WTC11 (cell line): ENCODE measurements at regions not wholly inside any gene's neighbourhood (a gene's known extent, or its start where the extent isn't known, plus 50 kb on each side); places are given as distances from the start of the nearest gene placed in this dataset.

Experiments used
- ATAC-seq: fragments of 200-7000 bp; cut with Tn5 transposase; 2 replicates; pipeline ENCODE4 v1.10.0; 2021; ENCODE audit warnings: mild to moderate bottlenecking, moderate library complexity
- CTCF ChIA-PET: fragments of 300-600 bp; sonication (Branson Sonifier 250); formaldehyde crosslinking; loops from one replicate; lab custom pipeline; 2021; ENCODE audit warnings: antibody characterized with exemption; lab: Charles Lee
- POLR2A ChIA-PET: fragments of 350-600 bp; sonication (Branson Sonifier 250); formaldehyde crosslinking; loops from one replicate; lab custom pipeline; 2021; ENCODE audit warnings: antibody characterized with exemption; lab: Charles Lee
- DNase-seq: peaks from one replicate; pipeline ENCODE4 v3.0.0; 2021; ENCODE audit warnings: low spot score
- H3K27ac Mint-ChIP-seq: 2 replicates; pipeline ENCODE4 v1.8.0; 2021; ENCODE audit warnings: mixed read lengths
- H3K27me3 Mint-ChIP-seq: 2 replicates; pipeline ENCODE4 v1.8.0; 2021; ENCODE audit warnings: low read depth, mild to moderate bottlenecking, moderate library complexity, mixed read lengths
- H3K36me3 Mint-ChIP-seq: 2 replicates; pipeline ENCODE4 v1.8.0; 2021; ENCODE audit warnings: mixed read lengths
- H3K4me1 Mint-ChIP-seq: 2 replicates; pipeline ENCODE4 v1.8.0; 2022; ENCODE audit warnings: mixed read lengths
- H3K4me3 Mint-ChIP-seq: 2 replicates; pipeline ENCODE4 v1.8.0; 2021; ENCODE audit warnings: mild to moderate bottlenecking, moderate library complexity, mixed read lengths
- H3K9me3 Mint-ChIP-seq: 2 replicates; pipeline ENCODE4 v1.8.0; 2021; ENCODE audit warnings: mixed read lengths
- ESRRA ChIP-seq: sonication (generic); formaldehyde crosslinking; IDR thresholded peaks from 2 replicates; pipeline ENCODE4 v1.8.1; 2022; ENCODE audit warnings: mild to moderate bottlenecking, missing genetic modification reagents, borderline replicate concordance
- HMGA2 ChIP-seq: fragments of 250-450 bp; sonication (Bioruptor Pico); IDR thresholded peaks from 2 replicates; pipeline ENCODE4 v1.4.0; 2021; ENCODE audit warnings: mild to moderate bottlenecking, moderate library complexity
- MXD4 ChIP-seq: fragments of 250-450 bp; sonication (Bioruptor Pico); IDR thresholded peaks from 2 replicates; pipeline ENCODE4 v1.8.0; 2021; ENCODE audit warnings: mild to moderate bottlenecking, moderate library complexity, borderline replicate concordance
- NFYB ChIP-seq: sonication (generic); formaldehyde crosslinking; conservative IDR thresholded peaks from 2 replicates; pipeline ENCODE4 v1.8.0; 2022; ENCODE audit warnings: low read depth, missing genetic modification reagents
- NR3C1 ChIP-seq: sonication (generic); formaldehyde crosslinking; conservative IDR thresholded peaks from 2 replicates; pipeline ENCODE4 v1.8.1; 2023; ENCODE audit warnings: low read depth, mild to moderate bottlenecking, missing genetic modification reagents
- SMAD4 ChIP-seq: sonication (generic); formaldehyde crosslinking; IDR thresholded peaks from 2 replicates; pipeline ENCODE4 v1.8.0; 2022; ENCODE audit warnings: mild to moderate bottlenecking, missing genetic modification reagents
- SOX15 ChIP-seq: fragments of 250-450 bp; sonication (Bioruptor Pico); IDR thresholded peaks from 2 replicates; pipeline ENCODE4 v1.9.0; 2021; ENCODE audit warnings: mild to moderate bottlenecking
- ZNF121 ChIP-seq: sonication (generic); formaldehyde crosslinking; IDR thresholded peaks from 2 replicates; pipeline ENCODE4 v1.8.0; 2023; ENCODE audit warnings: missing genetic modification reagents
- ZNF219 ChIP-seq: sonication (generic); formaldehyde crosslinking; IDR thresholded peaks from 2 replicates; pipeline ENCODE4 v1.8.0; 2023; ENCODE audit warnings: missing genetic modification reagents, mild to moderate bottlenecking, borderline replicate concordance
- ZNF263 ChIP-seq: sonication (generic); formaldehyde crosslinking; IDR thresholded peaks from 2 replicates; pipeline ENCODE4 v1.8.1; 2022; ENCODE audit warnings: low read depth, mild to moderate bottlenecking, moderate library complexity, missing genetic modification reagents
- TF ChIP-seq, protein P1 (sequence below): sonication (generic); formaldehyde crosslinking; IDR thresholded peaks from 2 replicates; pipeline ENCODE4 v1.8.1; 2023; ENCODE audit warnings: mild to moderate bottlenecking, missing genetic modification reagents
- TF ChIP-seq, protein P2 (sequence below): sonication (generic); formaldehyde crosslinking; IDR thresholded peaks from 2 replicates; pipeline ENCODE4 v1.8.0; 2023; ENCODE audit warnings: mild to moderate bottlenecking, missing genetic modification reagents
- TF ChIP-seq, protein P3 (sequence below): sonication (generic); formaldehyde crosslinking; IDR thresholded peaks from 2 replicates; pipeline ENCODE4 v1.8.1; 2022; ENCODE audit warnings: low read depth, missing genetic modification reagents, borderline replicate concordance
- TF ChIP-seq, protein P4 (sequence below): sonication (generic); formaldehyde crosslinking; conservative IDR thresholded peaks from 2 replicates; pipeline ENCODE4 v1.8.1; 2023; ENCODE audit warnings: mild to moderate bottlenecking, low read depth, missing genetic modification reagents, moderate library complexity
- TF ChIP-seq, protein P5 (sequence below): sonication (generic); formaldehyde crosslinking; IDR thresholded peaks from 2 replicates; pipeline ENCODE4 v1.8.1; 2022; ENCODE audit warnings: low read depth, mild to moderate bottlenecking, moderate library complexity, missing genetic modification reagents, borderline replicate concordance
- TF ChIP-seq, protein P6 (sequence below): fragments of 200-600 bp; IDR thresholded peaks from 2 replicates; pipeline ENCODE4 v1.8.0; 2022; ENCODE audit warnings: antibody characterized with exemption
- TF ChIP-seq, protein P7 (sequence below): fragments of 250-450 bp; sonication (Bioruptor Pico); IDR thresholded peaks from 2 replicates; pipeline ENCODE4 v1.9.0; 2021; ENCODE audit warnings: mild to moderate bottlenecking
- TF ChIP-seq, protein P8 (sequence below): sonication (generic); formaldehyde crosslinking; IDR thresholded peaks from 2 replicates; pipeline ENCODE4 v1.8.0; 2022; ENCODE audit warnings: mild to moderate bottlenecking, missing genetic modification reagents

DNA sequence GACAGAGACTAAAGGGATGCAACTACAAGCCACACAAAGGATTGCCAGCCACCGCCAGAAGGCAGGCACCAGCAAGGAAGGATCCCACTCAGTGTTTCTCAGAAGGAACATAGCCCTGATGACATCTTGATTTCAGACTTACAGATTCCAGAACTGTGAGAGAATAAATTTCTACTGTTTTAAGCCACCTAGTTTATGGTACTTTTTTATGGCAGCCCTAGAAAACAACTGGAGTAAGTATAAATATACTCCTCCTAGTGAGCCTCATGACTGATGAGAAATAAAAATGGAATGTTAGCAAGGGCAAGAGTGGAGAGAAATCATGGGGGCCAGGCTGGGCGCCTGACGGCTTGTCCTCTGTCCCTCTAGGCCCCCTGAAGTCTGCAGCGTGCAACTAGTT, 307.3 kb downstream of the PIK3R1 start (continued):
- TF ChIP-seq, protein P1, sequence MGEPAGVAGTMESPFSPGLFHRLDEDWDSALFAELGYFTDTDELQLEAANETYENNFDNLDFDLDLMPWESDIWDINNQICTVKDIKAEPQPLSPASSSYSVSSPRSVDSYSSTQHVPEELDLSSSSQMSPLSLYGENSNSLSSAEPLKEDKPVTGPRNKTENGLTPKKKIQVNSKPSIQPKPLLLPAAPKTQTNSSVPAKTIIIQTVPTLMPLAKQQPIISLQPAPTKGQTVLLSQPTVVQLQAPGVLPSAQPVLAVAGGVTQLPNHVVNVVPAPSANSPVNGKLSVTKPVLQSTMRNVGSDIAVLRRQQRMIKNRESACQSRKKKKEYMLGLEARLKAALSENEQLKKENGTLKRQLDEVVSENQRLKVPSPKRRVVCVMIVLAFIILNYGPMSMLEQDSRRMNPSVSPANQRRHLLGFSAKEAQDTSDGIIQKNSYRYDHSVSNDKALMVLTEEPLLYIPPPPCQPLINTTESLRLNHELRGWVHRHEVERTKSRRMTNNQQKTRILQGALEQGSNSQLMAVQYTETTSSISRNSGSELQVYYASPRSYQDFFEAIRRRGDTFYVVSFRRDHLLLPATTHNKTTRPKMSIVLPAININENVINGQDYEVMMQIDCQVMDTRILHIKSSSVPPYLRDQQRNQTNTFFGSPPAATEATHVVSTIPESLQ (CRISPR knock-in tag): no peak
- no peak for TF ChIP-seq NR3C1 (CRISPR knock-in tag)
- TF ChIP-seq, protein P2, sequence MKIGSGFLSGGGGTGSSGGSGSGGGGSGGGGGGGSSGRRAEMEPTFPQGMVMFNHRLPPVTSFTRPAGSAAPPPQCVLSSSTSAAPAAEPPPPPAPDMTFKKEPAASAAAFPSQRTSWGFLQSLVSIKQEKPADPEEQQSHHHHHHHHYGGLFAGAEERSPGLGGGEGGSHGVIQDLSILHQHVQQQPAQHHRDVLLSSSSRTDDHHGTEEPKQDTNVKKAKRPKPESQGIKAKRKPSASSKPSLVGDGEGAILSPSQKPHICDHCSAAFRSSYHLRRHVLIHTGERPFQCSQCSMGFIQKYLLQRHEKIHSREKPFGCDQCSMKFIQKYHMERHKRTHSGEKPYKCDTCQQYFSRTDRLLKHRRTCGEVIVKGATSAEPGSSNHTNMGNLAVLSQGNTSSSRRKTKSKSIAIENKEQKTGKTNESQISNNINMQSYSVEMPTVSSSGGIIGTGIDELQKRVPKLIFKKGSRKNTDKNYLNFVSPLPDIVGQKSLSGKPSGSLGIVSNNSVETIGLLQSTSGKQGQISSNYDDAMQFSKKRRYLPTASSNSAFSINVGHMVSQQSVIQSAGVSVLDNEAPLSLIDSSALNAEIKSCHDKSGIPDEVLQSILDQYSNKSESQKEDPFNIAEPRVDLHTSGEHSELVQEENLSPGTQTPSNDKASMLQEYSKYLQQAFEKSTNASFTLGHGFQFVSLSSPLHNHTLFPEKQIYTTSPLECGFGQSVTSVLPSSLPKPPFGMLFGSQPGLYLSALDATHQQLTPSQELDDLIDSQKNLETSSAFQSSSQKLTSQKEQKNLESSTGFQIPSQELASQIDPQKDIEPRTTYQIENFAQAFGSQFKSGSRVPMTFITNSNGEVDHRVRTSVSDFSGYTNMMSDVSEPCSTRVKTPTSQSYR (CRISPR knock-in tag): no peak
- TF ChIP-seq ESRRA: no peak
- no peak for TF ChIP-seq ZNF219 (CRISPR knock-in tag)

DNA sequence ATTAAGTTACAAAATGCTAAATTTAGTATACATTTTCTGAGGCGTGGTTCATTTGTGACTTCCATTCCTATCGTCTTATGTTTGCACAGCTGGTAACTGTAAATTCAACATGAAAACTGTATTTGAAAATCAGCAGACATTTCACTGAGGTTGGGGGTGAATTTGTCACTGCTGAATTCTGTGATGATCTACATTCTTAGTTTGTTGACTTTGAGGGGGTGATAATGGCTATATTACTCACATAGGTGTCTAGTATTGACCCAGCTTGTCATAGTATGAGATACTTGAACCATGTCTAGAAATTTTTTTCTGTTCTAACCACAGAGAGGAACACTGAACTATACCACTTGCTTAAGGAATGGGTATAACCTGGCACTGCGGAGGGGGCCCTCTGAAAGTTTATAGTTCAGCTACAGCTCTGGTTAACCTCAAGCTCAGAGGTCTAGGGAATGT, 313.3 kb downstream of the PIK3R1 start:
- Mint-ChIP-seq H3K4me3 (no peak overlapping the region), H3K27me3 (no peaks in the 10 kb centered on the region), H3K27ac (no peak overlapping the region), H3K4me1 (peaks cover 16% of the 10 kb centered on the region), H3K9me3 (peaks cover 40% of the 10 kb centered on the region), H3K36me3 (peaks cover 17% of the 10 kb centered on the region)
- ChIA-PET CTCF (no interaction called here), POLR2A (no interaction called here)
- TF ChIP-seq, protein P3, sequence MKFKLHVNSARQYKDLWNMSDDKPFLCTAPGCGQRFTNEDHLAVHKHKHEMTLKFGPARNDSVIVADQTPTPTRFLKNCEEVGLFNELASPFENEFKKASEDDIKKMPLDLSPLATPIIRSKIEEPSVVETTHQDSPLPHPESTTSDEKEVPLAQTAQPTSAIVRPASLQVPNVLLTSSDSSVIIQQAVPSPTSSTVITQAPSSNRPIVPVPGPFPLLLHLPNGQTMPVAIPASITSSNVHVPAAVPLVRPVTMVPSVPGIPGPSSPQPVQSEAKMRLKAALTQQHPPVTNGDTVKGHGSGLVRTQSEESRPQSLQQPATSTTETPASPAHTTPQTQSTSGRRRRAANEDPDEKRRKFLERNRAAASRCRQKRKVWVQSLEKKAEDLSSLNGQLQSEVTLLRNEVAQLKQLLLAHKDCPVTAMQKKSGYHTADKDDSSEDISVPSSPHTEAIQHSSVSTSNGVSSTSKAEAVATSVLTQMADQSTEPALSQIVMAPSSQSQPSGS (CRISPR knock-in tag): no peak
- no peak for TF ChIP-seq ZNF263 (CRISPR knock-in tag)
- TF ChIP-seq, protein P4, sequence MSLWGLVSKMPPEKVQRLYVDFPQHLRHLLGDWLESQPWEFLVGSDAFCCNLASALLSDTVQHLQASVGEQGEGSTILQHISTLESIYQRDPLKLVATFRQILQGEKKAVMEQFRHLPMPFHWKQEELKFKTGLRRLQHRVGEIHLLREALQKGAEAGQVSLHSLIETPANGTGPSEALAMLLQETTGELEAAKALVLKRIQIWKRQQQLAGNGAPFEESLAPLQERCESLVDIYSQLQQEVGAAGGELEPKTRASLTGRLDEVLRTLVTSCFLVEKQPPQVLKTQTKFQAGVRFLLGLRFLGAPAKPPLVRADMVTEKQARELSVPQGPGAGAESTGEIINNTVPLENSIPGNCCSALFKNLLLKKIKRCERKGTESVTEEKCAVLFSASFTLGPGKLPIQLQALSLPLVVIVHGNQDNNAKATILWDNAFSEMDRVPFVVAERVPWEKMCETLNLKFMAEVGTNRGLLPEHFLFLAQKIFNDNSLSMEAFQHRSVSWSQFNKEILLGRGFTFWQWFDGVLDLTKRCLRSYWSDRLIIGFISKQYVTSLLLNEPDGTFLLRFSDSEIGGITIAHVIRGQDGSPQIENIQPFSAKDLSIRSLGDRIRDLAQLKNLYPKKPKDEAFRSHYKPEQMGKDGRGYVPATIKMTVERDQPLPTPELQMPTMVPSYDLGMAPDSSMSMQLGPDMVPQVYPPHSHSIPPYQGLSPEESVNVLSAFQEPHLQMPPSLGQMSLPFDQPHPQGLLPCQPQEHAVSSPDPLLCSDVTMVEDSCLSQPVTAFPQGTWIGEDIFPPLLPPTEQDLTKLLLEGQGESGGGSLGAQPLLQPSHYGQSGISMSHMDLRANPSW (CRISPR knock-in tag): no peak
- no peak for TF ChIP-seq SOX15 (CRISPR knock-in tag)
- no peak for TF ChIP-seq ZNF121 (CRISPR knock-in tag)
- TF ChIP-seq SMAD4 (CRISPR knock-in tag): no peak
- TF ChIP-seq HMGA2 (CRISPR knock-in tag): no peak
- ATAC-seq (no peak), DNase-seq (no peak)

DNA sequence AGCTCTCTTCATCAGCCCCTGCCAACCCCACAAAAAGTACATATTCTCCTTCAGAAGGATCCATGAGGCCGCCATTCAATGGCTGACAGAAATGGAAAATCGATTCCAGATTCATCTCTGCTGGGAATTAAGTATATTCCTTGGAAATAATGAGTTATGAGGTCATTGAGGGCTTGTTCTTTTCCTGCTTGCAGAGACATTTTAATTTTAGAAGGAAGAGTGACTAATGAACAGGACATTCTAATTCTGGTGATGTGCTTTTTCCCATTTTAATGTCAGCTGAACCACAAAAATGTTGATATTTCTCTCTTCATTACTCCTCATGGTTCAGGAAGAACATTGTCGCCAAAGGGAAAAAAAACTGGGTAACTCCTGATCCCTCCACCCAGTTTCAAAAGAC, 314.0 kb downstream of the PIK3R1 start:
- no peaks in the 10 kb centered on the region for H3K27me3 Mint-ChIP-seq
- TF ChIP-seq, protein P5, sequence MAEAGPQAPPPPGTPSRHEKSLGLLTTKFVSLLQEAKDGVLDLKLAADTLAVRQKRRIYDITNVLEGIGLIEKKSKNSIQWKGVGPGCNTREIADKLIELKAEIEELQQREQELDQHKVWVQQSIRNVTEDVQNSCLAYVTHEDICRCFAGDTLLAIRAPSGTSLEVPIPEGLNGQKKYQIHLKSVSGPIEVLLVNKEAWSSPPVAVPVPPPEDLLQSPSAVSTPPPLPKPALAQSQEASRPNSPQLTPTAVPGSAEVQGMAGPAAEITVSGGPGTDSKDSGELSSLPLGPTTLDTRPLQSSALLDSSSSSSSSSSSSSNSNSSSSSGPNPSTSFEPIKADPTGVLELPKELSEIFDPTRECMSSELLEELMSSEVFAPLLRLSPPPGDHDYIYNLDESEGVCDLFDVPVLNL: no peak
- TF ChIP-seq, protein P6, sequence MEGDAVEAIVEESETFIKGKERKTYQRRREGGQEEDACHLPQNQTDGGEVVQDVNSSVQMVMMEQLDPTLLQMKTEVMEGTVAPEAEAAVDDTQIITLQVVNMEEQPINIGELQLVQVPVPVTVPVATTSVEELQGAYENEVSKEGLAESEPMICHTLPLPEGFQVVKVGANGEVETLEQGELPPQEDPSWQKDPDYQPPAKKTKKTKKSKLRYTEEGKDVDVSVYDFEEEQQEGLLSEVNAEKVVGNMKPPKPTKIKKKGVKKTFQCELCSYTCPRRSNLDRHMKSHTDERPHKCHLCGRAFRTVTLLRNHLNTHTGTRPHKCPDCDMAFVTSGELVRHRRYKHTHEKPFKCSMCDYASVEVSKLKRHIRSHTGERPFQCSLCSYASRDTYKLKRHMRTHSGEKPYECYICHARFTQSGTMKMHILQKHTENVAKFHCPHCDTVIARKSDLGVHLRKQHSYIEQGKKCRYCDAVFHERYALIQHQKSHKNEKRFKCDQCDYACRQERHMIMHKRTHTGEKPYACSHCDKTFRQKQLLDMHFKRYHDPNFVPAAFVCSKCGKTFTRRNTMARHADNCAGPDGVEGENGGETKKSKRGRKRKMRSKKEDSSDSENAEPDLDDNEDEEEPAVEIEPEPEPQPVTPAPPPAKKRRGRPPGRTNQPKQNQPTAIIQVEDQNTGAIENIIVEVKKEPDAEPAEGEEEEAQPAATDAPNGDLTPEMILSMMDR: no peak
- TF ChIP-seq NFYB (CRISPR knock-in tag): no peak
- no peak for TF ChIP-seq MXD4 (CRISPR knock-in tag)
- TF ChIP-seq, protein P7, sequence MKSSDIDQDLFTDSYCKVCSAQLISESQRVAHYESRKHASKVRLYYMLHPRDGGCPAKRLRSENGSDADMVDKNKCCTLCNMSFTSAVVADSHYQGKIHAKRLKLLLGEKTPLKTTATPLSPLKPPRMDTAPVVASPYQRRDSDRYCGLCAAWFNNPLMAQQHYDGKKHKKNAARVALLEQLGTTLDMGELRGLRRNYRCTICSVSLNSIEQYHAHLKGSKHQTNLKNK: no peak
- TF ChIP-seq, protein P8, sequence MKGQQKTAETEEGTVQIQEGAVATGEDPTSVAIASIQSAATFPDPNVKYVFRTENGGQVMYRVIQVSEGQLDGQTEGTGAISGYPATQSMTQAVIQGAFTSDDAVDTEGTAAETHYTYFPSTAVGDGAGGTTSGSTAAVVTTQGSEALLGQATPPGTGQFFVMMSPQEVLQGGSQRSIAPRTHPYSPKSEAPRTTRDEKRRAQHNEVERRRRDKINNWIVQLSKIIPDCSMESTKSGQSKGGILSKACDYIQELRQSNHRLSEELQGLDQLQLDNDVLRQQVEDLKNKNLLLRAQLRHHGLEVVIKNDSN (CRISPR knock-in tag): no peak

More for the DNA sequence above, 314.0 kb downstream of the PIK3R1 start:
- Mint-ChIP-seq H3K27ac (no peak overlapping the region), H3K36me3 (peaks cover 17% of the 10 kb centered on the region), H3K4me3 (no peak overlapping the region), H3K9me3 (peaks cover 40% of the 10 kb centered on the region), H3K4me1 (peaks cover 22% of the 10 kb centered on the region)
- POLR2A ChIA-PET: no interaction called here
- no peak for ATAC-seq
- no peak for DNase-seq
- CTCF ChIA-PET: no interaction called here
